ENCODE measurements at regions not wholly inside any gene's neighbourhood (a gene's known extent, or its start where the extent isn't known, plus 50 kb on each side); places are given as distances from the start of the nearest gene placed in this dataset.
"Not testable (repeated sequence)": the region's sequence is repeated elsewhere in the genome, so short reads cannot be mapped to it uniquely, and the experiment has no call there.

GRCh38 chr5:36763454-36763853 lies 113.1 kb upstream of the NIPBL start:
- H3K4me3 Mint-ChIP-seq = no peak overlapping the region
- ChIA-PET CTCF (no interaction called here), POLR2A (no interaction called here)
- ATAC-seq (no peak), DNase-seq (no peak)
- H3K27ac Mint-ChIP-seq = no peak overlapping the region
- H3K9me3 Mint-ChIP-seq (ENCODE audit: insufficient read depth) = no peaks in the 10 kb centered on the region
- no peaks in the 10 kb centered on the region for H3K36me3 Mint-ChIP-seq (ENCODE audit: low read depth)
- peaks cover 18% of the 10 kb centered on the region for H3K27me3 Mint-ChIP-seq (ENCODE audit: low read depth)
- H3K4me1 Mint-ChIP-seq (ENCODE audit: low read depth) = no peaks in the 10 kb centered on the region

- ChIA-PET POLR2A (interaction anchor here (0.7 kb wide), 1 partner anchor 535 kb away, joined by 3 read pairs; no protein-coding TSS in a partner anchor), CTCF (interaction anchor here (1.2 kb wide), 1 partner anchor 26 kb away, joined by 3 read pairs; no protein-coding TSS in a partner anchor)
- no peak overlapping the region for H3K4me3 Mint-ChIP-seq
- DNase-seq (no peak), ATAC-seq (no peak)
- H3K4me1 Mint-ChIP-seq (ENCODE audit: low read depth) = no peaks in the 10 kb centered on the region
- no peaks in the 10 kb centered on the region for H3K36me3 Mint-ChIP-seq (ENCODE audit: low read depth)
- no peak overlapping the region for H3K27ac Mint-ChIP-seq
- peaks cover 16% of the 10 kb centered on the region for H3K27me3 Mint-ChIP-seq (ENCODE audit: low read depth)
- no peaks in the 10 kb centered on the region for H3K9me3 Mint-ChIP-seq (ENCODE audit: insufficient read depth)
Observed at GRCh38 chr5:36765876-36766275, 110.7 kb upstream of the NIPBL start.

DNA sequence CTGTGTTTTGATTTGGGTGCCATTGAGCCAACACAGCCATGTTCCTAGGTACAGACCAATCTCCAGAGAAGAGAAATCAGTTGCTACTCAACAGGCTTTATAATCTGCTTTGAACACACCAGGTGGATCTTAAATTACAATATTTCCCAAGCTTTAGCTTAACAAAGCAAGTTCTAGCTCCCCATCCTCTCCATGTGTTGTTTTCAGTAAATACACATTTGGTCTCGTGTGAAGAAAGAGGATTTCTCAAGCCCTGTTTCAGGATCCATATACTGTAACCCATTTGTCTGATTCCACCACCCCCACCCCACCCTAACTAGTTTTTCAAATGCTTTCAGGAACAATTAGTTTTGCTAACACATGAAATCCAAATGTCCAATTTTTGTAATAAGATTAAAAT lies 109.6 kb upstream of the NIPBL start:
- ATAC-seq (no peak), DNase-seq (no peak)
- CTCF ChIA-PET = no interaction called here
- no peak overlapping the region for H3K4me3 Mint-ChIP-seq
- H3K36me3 Mint-ChIP-seq (ENCODE audit: low read depth) = no peaks in the 10 kb centered on the region
- no peaks in the 10 kb centered on the region for H3K9me3 Mint-ChIP-seq (ENCODE audit: insufficient read depth)
- H3K27ac Mint-ChIP-seq = no peak overlapping the region
- no peaks in the 10 kb centered on the region for H3K4me1 Mint-ChIP-seq (ENCODE audit: low read depth)
- POLR2A ChIA-PET = no interaction called here
- peaks cover 10% of the 10 kb centered on the region for H3K27me3 Mint-ChIP-seq (ENCODE audit: low read depth)

DNA sequence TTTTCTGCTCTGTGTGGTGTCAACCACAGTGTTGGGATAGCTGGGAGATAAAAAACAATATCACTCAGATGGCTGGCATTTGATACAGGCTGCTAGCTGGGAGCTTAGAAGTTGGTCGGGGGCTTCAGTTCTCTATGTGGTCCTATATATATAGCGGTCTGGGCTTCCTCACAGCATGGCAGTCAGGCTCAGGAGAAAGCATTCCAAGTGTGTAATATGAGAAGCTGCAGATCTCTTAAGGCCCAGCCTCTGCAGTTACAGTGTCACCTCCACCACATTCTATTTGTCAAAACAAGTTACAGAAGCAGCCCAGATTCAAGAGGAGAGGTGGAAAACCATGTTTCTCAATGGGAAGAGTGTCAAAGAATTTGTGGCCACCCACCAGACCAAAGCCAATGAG lies 108.1 kb upstream of the NIPBL start:
- ChIA-PET CTCF (no interaction called here), POLR2A (no interaction called here)
- H3K36me3 Mint-ChIP-seq (ENCODE audit: low read depth) = no peaks in the 10 kb centered on the region
- no peaks in the 10 kb centered on the region for H3K4me1 Mint-ChIP-seq (ENCODE audit: low read depth)
- ATAC-seq (no peak), DNase-seq (no peak)
- H3K4me3 Mint-ChIP-seq = no peak overlapping the region
- H3K27me3 Mint-ChIP-seq (ENCODE audit: low read depth) = peaks cover 10% of the 10 kb centered on the region
- H3K9me3 Mint-ChIP-seq (ENCODE audit: insufficient read depth) = no peaks in the 10 kb centered on the region
- no peak overlapping the region for H3K27ac Mint-ChIP-seq

DNA sequence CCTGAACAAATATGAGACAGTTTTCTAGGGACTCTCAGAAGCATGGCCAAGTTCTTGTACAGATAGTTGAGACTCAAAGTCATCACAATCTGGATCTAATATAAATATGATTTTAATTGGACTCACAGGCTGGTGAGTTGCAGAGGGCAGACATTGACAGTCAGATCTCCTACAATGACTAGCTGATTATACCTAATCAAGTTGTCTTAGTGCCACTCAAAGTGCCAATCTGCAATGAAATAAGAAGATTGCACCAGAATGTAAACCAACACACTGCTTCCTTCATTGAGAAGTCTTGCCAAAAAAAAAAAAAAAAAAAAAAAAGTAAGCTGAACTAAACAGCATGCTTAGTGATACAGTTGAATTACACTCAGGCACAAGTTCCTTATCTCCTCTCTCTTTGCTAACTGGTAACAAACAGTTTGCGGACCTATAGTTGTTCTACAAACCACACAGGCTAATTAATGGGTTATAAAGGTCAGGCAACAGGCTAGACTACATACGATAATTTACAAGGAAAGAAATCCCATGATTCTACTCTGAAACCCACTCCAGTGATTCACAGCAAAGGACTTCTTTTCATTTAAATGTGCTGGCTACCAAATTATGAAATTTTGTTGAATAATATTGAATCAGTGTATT lies 107.3 kb upstream of the NIPBL start:
- Mint-ChIP-seq H3K9me3 (ENCODE audit: insufficient read depth) (no peaks in the 10 kb centered on the region), H3K36me3 (ENCODE audit: low read depth) (no peaks in the 10 kb centered on the region), H3K27me3 (ENCODE audit: low read depth) (peaks cover 10% of the 10 kb centered on the region), H3K27ac (no peak overlapping the region), H3K4me3 (no peak overlapping the region), H3K4me1 (ENCODE audit: low read depth) (no peaks in the 10 kb centered on the region)
- ChIA-PET CTCF (no interaction called here), POLR2A (no interaction called here)
- DNase-seq (no peak), ATAC-seq (no peak)

GRCh38 chr5:36770125-36770524 lies 106.4 kb upstream of the NIPBL start:
- Mint-ChIP-seq H3K27me3 (ENCODE audit: low read depth) (peaks cover 12% of the 10 kb centered on the region), H3K9me3 (ENCODE audit: insufficient read depth) (no peaks in the 10 kb centered on the region), H3K4me1 (ENCODE audit: low read depth) (no peaks in the 10 kb centered on the region), H3K4me3 (no peak overlapping the region), H3K27ac (no peak overlapping the region), H3K36me3 (ENCODE audit: low read depth) (no peaks in the 10 kb centered on the region)
- ATAC-seq (no peak), DNase-seq (no peak)
- POLR2A ChIA-PET = no interaction called here
- CTCF ChIA-PET = no interaction called here

DNA sequence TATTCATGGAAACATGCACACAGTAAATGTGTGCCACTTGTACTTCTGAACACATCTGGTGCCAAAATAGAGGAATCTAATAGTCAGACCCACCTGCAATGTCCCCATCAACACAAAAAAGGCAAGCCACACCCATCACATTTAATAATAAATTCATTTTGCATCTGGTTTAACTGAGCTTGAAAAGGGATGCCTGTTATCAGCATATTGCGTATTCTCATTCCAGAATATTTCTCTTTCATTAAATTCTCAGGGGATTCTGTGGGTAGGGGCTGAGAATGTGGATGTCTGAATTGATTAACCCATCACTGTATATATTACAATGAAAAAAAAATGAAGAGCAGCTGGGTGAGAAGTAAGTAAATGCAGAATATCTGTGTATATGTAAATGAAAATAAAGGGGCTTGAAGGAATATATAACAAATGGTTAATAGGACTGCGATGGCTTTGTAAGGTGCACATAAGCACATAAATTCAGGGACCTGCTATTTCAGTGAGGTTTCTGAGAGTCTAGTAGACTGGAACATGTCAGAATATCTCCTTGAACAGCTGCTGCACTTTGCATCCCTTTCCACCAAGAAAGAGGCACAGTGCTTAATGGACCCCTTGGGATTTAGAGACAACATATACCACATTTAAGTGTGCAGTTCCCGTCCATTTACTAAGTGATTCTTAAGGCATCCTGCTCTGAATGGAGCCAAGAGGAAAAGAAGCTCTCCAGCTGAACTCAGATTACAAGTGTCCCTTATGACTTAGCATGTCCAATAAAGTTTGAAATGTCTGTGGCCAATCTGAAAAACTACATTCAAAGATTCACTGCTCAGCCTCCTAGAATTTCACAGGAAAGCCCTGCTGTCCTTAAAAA lies 104.1 kb upstream of the NIPBL start:
- POLR2A ChIA-PET = no interaction called here
- Mint-ChIP-seq H3K4me1 (ENCODE audit: low read depth) (no peaks in the 10 kb centered on the region), H3K27me3 (ENCODE audit: low read depth) (peaks cover 15% of the 10 kb centered on the region), H3K9me3 (ENCODE audit: insufficient read depth) (no peaks in the 10 kb centered on the region), H3K4me3 (no peak overlapping the region), H3K36me3 (ENCODE audit: low read depth) (no peaks in the 10 kb centered on the region), H3K27ac (no peak overlapping the region)
- CTCF ChIA-PET = no interaction called here
- DNase-seq = no peak
- no peak for ATAC-seq

- POLR2A ChIA-PET = no interaction called here
- H3K4me1 Mint-ChIP-seq (ENCODE audit: low read depth) = no peaks in the 10 kb centered on the region
- CTCF ChIA-PET = interaction anchor here (0.9 to 1.1 kb wide), 2 partner anchors 48 to 228 kb away, joined by 3 read pairs; no protein-coding TSS in a partner anchor
- ATAC-seq (no peak), DNase-seq (no peak)
- no peaks in the 10 kb centered on the region for H3K9me3 Mint-ChIP-seq (ENCODE audit: insufficient read depth)
- H3K27ac Mint-ChIP-seq = no peak overlapping the region
- no peak overlapping the region for H3K4me3 Mint-ChIP-seq
- no peaks in the 10 kb centered on the region for H3K36me3 Mint-ChIP-seq (ENCODE audit: low read depth)
- peaks cover 11% of the 10 kb centered on the region for H3K27me3 Mint-ChIP-seq (ENCODE audit: low read depth)
Observed at GRCh38 chr5:36777105-36777757, 99.3 kb upstream of the NIPBL start.

DNA sequence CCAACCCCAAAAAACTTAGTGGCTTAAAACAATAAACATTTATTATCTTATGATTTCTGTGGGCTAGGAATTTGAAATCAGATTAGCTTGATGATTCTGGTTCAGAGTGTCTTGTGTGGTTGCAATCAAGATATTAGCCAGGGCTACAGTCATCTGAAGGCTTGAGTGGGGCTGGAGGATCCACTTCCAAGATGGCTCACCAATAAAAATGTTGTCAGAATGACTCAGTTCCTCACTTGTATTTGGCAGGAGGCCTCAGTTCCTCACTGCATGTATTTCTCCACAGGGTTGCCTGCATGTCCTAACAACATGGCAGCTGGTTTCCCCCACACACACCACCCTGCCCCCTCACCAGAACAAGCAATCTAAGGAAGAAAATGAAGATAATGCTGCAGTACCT lies 98.2 kb upstream of the NIPBL start:
- Mint-ChIP-seq H3K4me3 (no peak overlapping the region), H3K27ac (no peak overlapping the region), H3K27me3 (ENCODE audit: low read depth) (peaks cover 11% of the 10 kb centered on the region), H3K9me3 (ENCODE audit: insufficient read depth) (no peaks in the 10 kb centered on the region), H3K36me3 (ENCODE audit: low read depth) (no peaks in the 10 kb centered on the region), H3K4me1 (ENCODE audit: low read depth) (no peaks in the 10 kb centered on the region)
- ChIA-PET POLR2A (no interaction called here), CTCF (no interaction called here)
- ATAC-seq = no peak
- no peak for DNase-seq

DNA sequence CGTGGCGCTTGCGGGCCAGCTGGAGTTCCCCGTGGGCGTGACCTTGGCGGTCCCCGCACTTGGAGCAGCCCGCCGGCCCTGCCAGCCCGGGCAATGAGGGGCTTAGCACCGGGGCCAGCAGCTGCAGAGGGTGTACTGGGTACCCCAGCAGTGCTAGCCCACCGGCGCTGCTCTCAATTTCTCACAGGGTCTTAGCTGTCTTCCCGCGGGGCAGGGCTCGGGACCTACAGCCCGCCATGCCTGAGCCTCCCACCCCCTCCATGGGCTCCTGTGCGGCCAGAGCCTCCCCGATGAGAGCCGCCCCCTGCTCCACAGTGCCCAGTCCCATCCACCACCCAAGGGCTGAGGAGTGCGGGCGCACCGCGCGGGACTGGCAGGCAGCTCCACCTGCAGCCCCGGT lies 94.0 kb upstream of the NIPBL start:
- ATAC-seq; H3K27ac Mint-ChIP-seq; H3K4me1 Mint-ChIP-seq (ENCODE audit: low read depth); CTCF ChIA-PET; DNase-seq; POLR2A ChIA-PET; H3K36me3 Mint-ChIP-seq (ENCODE audit: low read depth); H3K9me3 Mint-ChIP-seq (ENCODE audit: insufficient read depth); H3K4me3 Mint-ChIP-seq: not testable (repeated sequence)
- peaks cover 12% of the 10 kb centered on the region for H3K27me3 Mint-ChIP-seq (ENCODE audit: low read depth)

DNA sequence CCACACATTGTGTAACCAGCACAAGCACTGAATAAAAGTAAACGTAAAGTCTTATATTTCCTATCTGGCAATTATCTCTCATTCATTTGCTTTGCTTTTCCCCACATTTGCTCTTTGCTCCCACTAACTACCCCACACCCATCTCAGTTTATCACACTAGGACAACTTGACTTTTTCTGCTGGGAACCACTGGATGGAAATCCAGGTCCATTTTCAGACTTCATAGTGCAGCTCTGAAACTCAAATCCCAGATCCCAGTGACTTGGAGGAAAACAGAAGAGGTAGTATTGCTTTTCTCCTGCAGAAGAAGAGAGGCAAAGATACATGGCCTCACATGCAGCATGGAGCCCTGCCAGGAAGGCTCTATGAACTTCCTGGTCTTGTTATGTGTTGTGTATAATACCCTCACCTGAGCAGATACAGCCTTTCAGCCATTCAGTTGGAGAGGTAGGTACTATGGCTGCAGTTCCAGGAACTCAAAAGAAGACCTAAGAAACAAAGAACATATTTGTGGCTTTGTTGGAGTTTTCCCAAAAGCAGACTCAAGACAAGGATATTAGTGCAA lies 90.0 kb upstream of the NIPBL start:
- Mint-ChIP-seq H3K4me3 (no peak overlapping the region), H3K27me3 (ENCODE audit: low read depth) (peaks cover 8% of the 10 kb centered on the region), H3K4me1 (ENCODE audit: low read depth) (no peaks in the 10 kb centered on the region), H3K9me3 (ENCODE audit: insufficient read depth) (no peaks in the 10 kb centered on the region), H3K27ac (no peak overlapping the region), H3K36me3 (ENCODE audit: low read depth) (no peaks in the 10 kb centered on the region)
- DNase-seq (no peak), ATAC-seq (no peak)
- CTCF ChIA-PET = no interaction called here
- POLR2A ChIA-PET = no interaction called here

All from activated CD8-positive, alpha-beta T cell treated with anti-CD3 and anti-CD28 coated beads, Interleukin-2, amount 10 ng/mL, durations not matched to agents 7 days and 5 days (primary cell).